Adrenal gland (tissue), 9 donors: ENCODE measurements at regions not wholly inside any gene's neighbourhood (a gene's known extent, or its start where the extent isn't known, plus 50 kb on each side); places are given as distances from the start of the nearest gene placed in this dataset.

Experiments
- DNase-seq, 7 donors: peaks; one replicate each; pipeline ENCODE4 v3.0.0-alpha.2; 2019 to 2020
- H3K27ac ChIP-seq, 5 donors: fragments of 200-600 bp; sonication (generic) in 4 of 5; 1 replicate in 3 of 5; 2 replicates in 2 of 5; pipeline versions ENCODE4 v1.5.1 to v1.8.0; 2016 to 2020; ENCODE audit warnings: mild to moderate bottlenecking in 1 of 5
- H3K27me3 ChIP-seq: fragments of 200-600 bp; 2 replicates; pipeline ENCODE4 v1.8.0; 2021
- H3K36me3 ChIP-seq, 2 donors: fragments of 200-600 bp; replicated peaks in 1 of 2; 1 replicate in 1 of 2; 2 replicates in 1 of 2; pipeline versions ENCODE4 v1.5.1 to v1.8.0; 2018 to 2022
- H3K4me1 ChIP-seq, 2 donors: fragments of 200-600 bp; replicated peaks in 1 of 2; 1 replicate in 1 of 2; 2 replicates in 1 of 2; pipeline versions ENCODE4 v1.5.1 to v1.8.0; 2018 to 2021
- H3K4me3 ChIP-seq, 4 donors: fragments of 200-600 bp; sonication (generic) in 3 of 4; one replicate each; pipeline ENCODE4 v1.5.1; 2016 to 2018
- H3K9me3 ChIP-seq, 3 donors: fragments of 200-600 bp; sonication (generic) in 1 of 3; replicated peaks in 1 of 3; 1 replicate in 2 of 3; 2 replicates in 1 of 3; pipeline versions ENCODE4 v1.5.1 to v1.8.0; 2016 to 2021
- CTCF ChIP-seq, 6 experiments: fragments of 450-650 bp in 4 of 6; fragments of 200-600 bp in 2 of 6; sonication (generic) in 1 of 6; IDR thresholded peaks; 1 replicate in 5 of 6; 2 replicates in 1 of 6; pipeline versions ENCODE4 v1.5.1 to v1.8.0; 2016 to 2021; ENCODE audit warnings: antibody characterized with exemption in 6 of 6, mild to moderate bottlenecking in 2 of 6, moderate library complexity in 1 of 6
- POLR2A ChIP-seq, 2 donors: fragments of 450-650 bp; IDR thresholded peaks; one replicate each; pipeline ENCODE4 v1.6.1; 2017; ENCODE audit warnings: antibody characterized with exemption in 2 of 2, mild to moderate bottlenecking in 2 of 2, moderate library complexity in 1 of 2
- WGBS, 4 donors: extraction: QIAGEN DNeasy Blood & Tissue Kit in 2 of 4; methylation state at CpG; one replicate each; pipeline versions ENCODE4 v1.1.5 to v1.1.7; 2013 to 2017; 5-methylcytosine and 5-hydroxymethylcytosine counted together
- intact Hi-C, 2 donors: fragments of 100-400 bp; cut with DNase I; formaldehyde crosslinking; loops; one replicate each; pipeline versions ENCODE4 v1.14.1 to v1.15.0; 2022 to 2023
- donor health status: healthy with polysubstance abuse.
- donor health status: Bipolar disorder and iron deficiency.
- donor health status: DM: yes; HTN: yes; CAD: no.
- donor health status: DM: no; HTN: no; CAD: no.
- donor health status: DM: no; HTN: no; CAD: no.

GRCh38 chr2:107281637-107282036 lies 395.7 kb upstream of the ST6GAL2 start:
- WGBS, 4 donors: 73 to 76% (median 74%) methylated on average over 1 of the region's 1 CpG
- Histone ChIP-seq H3K4me1 (no peaks in the 10 kb centered on the region), H3K27ac (no peak overlapping the region), H3K4me3 (no peak overlapping the region), H3K36me3 (no peaks in the 10 kb centered on the region), H3K9me3 (no peaks in the 10 kb centered on the region), H3K27me3 (no peaks in the 10 kb centered on the region)
- intact Hi-C loops: no loop called here
- DNase-seq: no peak
- TF ChIP-seq CTCF (IDR thresholded peaks at IDR 0.05) (no peak), POLR2A (IDR thresholded peaks at IDR 0.05) (no peak)

- H3K27ac ChIP-seq: no peak overlapping the region
- H3K36me3 ChIP-seq: no peaks in the 10 kb centered on the region
- H3K4me3 ChIP-seq: no peak overlapping the region
- DNase-seq: no peak
- no peaks in the 10 kb centered on the region for H3K27me3 ChIP-seq
- no peaks in the 10 kb centered on the region for H3K4me1 ChIP-seq
- TF ChIP-seq POLR2A (IDR thresholded peaks at IDR 0.05) (no peak), CTCF (IDR thresholded peaks at IDR 0.05) (no peak)
- intact Hi-C loops: no loop called here
- H3K9me3 ChIP-seq: no peaks in the 10 kb centered on the region
Measured at GRCh38 chr2:107282135-107282534, 396.2 kb upstream of the ST6GAL2 start.

- H3K4me3 ChIP-seq: no peak overlapping the region
- no peaks in the 10 kb centered on the region for H3K27me3 ChIP-seq
- intact Hi-C loops: no loop called here
- DNase-seq: no peak
- H3K4me1 ChIP-seq: no peaks in the 10 kb centered on the region
- no peak for TF ChIP-seq POLR2A (IDR thresholded peaks at IDR 0.05)
- TF ChIP-seq CTCF (IDR thresholded peaks at IDR 0.05): no peak
- no peaks in the 10 kb centered on the region for H3K9me3 ChIP-seq
- H3K27ac ChIP-seq: no peak overlapping the region
- 87 to 94% (median 91%) methylated on average over 3 of the region's 3 CpGs for WGBS, 4 donors
- H3K36me3 ChIP-seq: no peaks in the 10 kb centered on the region
Measured at GRCh38 chr2:107285621-107286299, 399.8 kb upstream of the ST6GAL2 start.

- Histone ChIP-seq H3K4me3 (no peak overlapping the region), H3K36me3 (no peaks in the 10 kb centered on the region), H3K27ac (no peak overlapping the region), H3K27me3 (no peaks in the 10 kb centered on the region), H3K4me1 (no peaks in the 10 kb centered on the region), H3K9me3 (no peaks in the 10 kb centered on the region)
- WGBS, 4 donors: 67 to 78% (median 75%) methylated on average over 3 of the region's 3 CpGs
- DNase-seq: no peak
- intact Hi-C loops: no loop called here
- TF ChIP-seq POLR2A (IDR thresholded peaks at IDR 0.05): no peak
- no peak for TF ChIP-seq CTCF (IDR thresholded peaks at IDR 0.05)
Measured at GRCh38 chr2:107290041-107290440, 404.1 kb upstream of the ST6GAL2 start.
